NCI-H69 (cell line): ENCODE measurements at regions not wholly inside any gene's neighbourhood (a gene's known extent, or its start where the extent isn't known, plus 50 kb on each side); places are given as distances from the start of the nearest gene placed in this dataset.

ENCODE experiments used
- DNase-seq: peaks from one replicate; lab custom pipeline; 2025; lab: John Stamatoyannopoulos, UW

GRCh38 chr3:189117087-189117486 is 54.7 kb upstream of the TPRG1 start:
- no peak for DNase-seq

- no peak for DNase-seq
Observed at GRCh38 chr3:189118896-189119295, 52.9 kb upstream of the TPRG1 start.

- DNase-seq, result no peak
Observed at GRCh38 chr3:189119950-189120349, 51.8 kb upstream of the TPRG1 start.

DNA sequence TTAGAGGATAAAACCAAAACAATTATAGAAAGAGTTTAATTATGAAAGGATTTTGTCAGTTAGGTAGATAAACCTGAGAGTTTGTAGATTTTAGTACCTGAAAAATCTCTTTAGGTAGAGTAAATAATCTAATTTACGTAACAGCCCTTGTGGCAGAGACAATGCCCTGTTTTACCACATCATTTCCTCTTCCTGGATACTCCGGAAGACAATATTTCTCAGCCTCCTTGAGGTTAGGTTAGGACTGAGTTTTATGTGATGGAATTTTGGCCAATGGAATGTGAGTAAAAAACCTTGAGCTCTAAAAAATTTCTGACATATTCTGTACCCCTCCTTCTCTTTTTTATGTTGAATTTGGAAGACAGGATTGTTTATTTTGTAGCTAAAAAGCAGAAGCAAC is 50.7 kb upstream of the TPRG1 start:
- DNase-seq, result no peak
